ENCODE measurements at regions not wholly inside any gene's neighbourhood (a gene's known extent, or its start where the extent isn't known, plus 50 kb on each side); places are given as distances from the start of the nearest gene placed in this dataset.
"Not testable (repeated sequence)": the region's sequence is repeated elsewhere in the genome, so short reads cannot be mapped to it uniquely, and the experiment has no call there.

GRCh38 chr1:96487971-96488370, 233.6 kb upstream of the PTBP2 start:
- DNase-seq (ENCODE audit: low read depth in 2 of 2): no peak

- DNase-seq (ENCODE audit: low read depth in 2 of 2): no peak
These were observed 232.8 kb upstream of the PTBP2 start for GRCh38 chr1:96488777-96489176.

GRCh38 chr1:96492236-96492635, 229.3 kb upstream of the PTBP2 start:
- DNase-seq (ENCODE audit: low read depth in 2 of 2): no peak

- DNase-seq (ENCODE audit: low read depth in 2 of 2): no peak
These were observed 222.7 kb upstream of the PTBP2 start for GRCh38 chr1:96498744-96499340.

GRCh38 chr1:96508233-96508632, 213.4 kb upstream of the PTBP2 start:
- DNase-seq (ENCODE audit: low read depth in 2 of 2): no peak

- no peak for DNase-seq (ENCODE audit: low read depth in 2 of 2)
These were observed 212.2 kb upstream of the PTBP2 start for GRCh38 chr1:96509339-96509738.

GRCh38 chr1:96509951-96510350, 211.6 kb upstream of the PTBP2 start:
- DNase-seq (ENCODE audit: low read depth in 2 of 2): no peak

- no peak for DNase-seq (ENCODE audit: low read depth in 2 of 2)
These were observed 211.2 kb upstream of the PTBP2 start for GRCh38 chr1:96510391-96510790.

GRCh38 chr1:96510911-96511310, 210.7 kb upstream of the PTBP2 start:
- no peak for DNase-seq (ENCODE audit: low read depth in 2 of 2)

GRCh38 chr1:96513136-96513535, 208.4 kb upstream of the PTBP2 start:
- DNase-seq (ENCODE audit: low read depth in 2 of 2): peak; percentile 72 to 74

- DNase-seq (ENCODE audit: low read depth in 2 of 2): no peak
These were observed 206.2 kb upstream of the PTBP2 start for GRCh38 chr1:96515430-96515829.

GRCh38 chr1:96515925-96516324, 205.7 kb upstream of the PTBP2 start:
- no peak for DNase-seq (ENCODE audit: low read depth in 2 of 2)

GRCh38 chr1:96519851-96520578, 201.6 kb upstream of the PTBP2 start:
- DNase-seq (ENCODE audit: low read depth in 2 of 2): peak; percentile 35 to 39

- DNase-seq (ENCODE audit: low read depth in 2 of 2): peak; percentile 44 to 47
These were observed 201.0 kb upstream of the PTBP2 start for GRCh38 chr1:96520579-96520947.

GRCh38 chr1:96521010-96521409, 200.6 kb upstream of the PTBP2 start:
- DNase-seq (ENCODE audit: low read depth in 2 of 2): no peak

GRCh38 chr1:96521994-96522760, 199.4 kb upstream of the PTBP2 start:
- DNase-seq (ENCODE audit: low read depth in 2 of 2): no peak

- no peak for DNase-seq (ENCODE audit: low read depth in 2 of 2)
These were observed 198.7 kb upstream of the PTBP2 start for GRCh38 chr1:96522927-96523326.

GRCh38 chr1:96524100-96524499, 197.5 kb upstream of the PTBP2 start:
- DNase-seq (ENCODE audit: low read depth in 2 of 2): no peak

- no peak for DNase-seq (ENCODE audit: low read depth in 2 of 2)
These were observed 195.7 kb upstream of the PTBP2 start for GRCh38 chr1:96525657-96526557.

GRCh38 chr1:96528672-96529071, 192.9 kb upstream of the PTBP2 start:
- not testable (repeated sequence) for DNase-seq (ENCODE audit: low read depth in 2 of 2)

GRCh38 chr1:96533820-96534219, 187.8 kb upstream of the PTBP2 start:
- no peak for DNase-seq (ENCODE audit: low read depth in 2 of 2)

GRCh38 chr1:96536581-96536980, 185.0 kb upstream of the PTBP2 start:
- no peak for DNase-seq (ENCODE audit: low read depth in 2 of 2)
